Endometrium (tissue), 2 donors: ENCODE measurements at regions not wholly inside any gene's neighbourhood (a gene's known extent, or its start where the extent isn't known, plus 50 kb on each side); places are given as distances from the start of the nearest gene placed in this dataset.

Experiments used
- FAIRE-seq: peaks from 2 replicates; lab custom pipeline; 2012; peaks lifted over from hg19 to GRCh38; lab: Jason Lieb, UNC
- donor health status: control.
- donor health status: control.

DNA sequence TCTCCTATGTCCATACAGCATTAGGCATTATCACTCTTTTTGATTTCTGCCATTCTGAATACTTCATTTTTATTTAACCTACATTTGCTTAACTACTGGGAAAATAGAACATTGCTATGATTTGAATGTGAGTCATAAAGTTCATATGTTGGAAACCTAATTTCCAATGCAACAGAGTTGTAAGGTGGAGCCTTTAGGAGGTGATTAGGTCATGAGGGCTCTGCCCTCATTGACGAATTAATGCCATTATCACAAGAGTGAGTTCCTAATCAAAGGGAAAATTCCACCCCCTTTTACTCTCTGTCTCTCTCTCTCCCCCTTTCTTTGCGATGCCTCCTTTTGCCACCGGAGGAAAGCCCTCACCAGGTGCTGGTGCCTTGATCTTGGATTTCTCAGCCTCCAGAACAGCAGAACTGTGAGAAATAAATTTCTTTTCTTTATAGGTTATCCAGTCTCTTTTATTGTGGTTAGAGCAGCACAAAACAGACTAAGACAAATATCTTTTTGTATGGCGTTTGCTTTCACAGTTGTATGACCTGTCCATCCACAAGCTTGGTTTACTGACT is 180.1 kb upstream of the ARID2 start:
- FAIRE-seq = no peak

DNA sequence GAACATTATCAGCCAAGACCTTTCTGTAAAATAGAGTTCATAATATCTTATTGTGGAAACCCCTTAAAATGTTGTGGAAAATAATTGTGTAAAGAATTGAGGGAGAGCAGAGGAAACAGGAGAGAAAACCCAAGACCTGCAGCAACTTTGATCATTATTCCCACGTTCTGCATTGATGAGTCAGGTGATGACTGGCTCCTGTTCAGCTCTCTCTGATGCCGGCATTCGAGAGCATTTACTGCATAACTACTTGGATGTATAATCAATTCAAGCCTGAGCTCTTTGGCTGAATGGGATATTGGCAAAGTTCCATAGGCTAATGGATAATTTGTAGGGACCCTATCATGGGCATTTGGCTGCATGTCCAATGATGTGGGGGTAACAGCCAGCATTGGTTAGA is 176.3 kb upstream of the ARID2 start:
- no peak for FAIRE-seq

DNA sequence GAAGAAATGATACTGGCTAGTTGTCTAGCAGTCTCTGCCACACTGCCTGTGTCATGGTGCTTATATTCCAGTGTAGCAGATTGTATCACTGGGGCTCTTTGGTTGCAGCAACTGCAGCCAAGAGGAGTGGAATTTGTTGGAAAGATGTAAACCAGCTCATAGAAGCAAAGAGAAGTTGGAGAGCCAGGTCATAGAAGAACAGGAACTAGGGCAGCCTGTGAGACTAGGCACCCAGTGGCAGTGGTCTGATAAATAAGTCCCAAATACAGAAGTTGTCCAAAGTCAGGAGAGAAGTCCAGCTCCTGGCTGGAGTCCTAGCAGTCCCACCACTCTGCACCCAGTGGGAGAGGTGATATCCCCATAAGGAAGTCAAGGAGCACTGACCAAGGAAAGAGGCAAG is 172.5 kb upstream of the ARID2 start:
- FAIRE-seq = no peak

DNA sequence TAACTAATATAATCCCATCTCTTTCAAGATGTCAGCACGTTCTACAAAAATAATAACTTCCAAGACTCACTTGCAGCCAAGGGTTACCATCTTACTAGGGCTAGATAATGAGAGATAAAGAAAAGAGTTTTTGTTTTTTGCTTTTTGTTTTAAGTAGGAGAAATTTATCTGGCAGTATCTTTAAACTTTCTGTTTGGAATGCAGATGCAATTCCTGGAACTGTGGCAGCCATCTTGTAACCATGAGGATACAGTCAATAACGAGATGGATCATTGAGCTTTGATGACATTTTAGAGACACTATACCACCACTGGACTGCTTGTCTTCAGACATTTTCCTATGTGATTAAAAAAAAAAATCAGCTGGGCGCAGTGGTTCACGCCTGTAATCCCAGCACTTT is 171.2 kb upstream of the ARID2 start:
- FAIRE-seq = no peak

DNA sequence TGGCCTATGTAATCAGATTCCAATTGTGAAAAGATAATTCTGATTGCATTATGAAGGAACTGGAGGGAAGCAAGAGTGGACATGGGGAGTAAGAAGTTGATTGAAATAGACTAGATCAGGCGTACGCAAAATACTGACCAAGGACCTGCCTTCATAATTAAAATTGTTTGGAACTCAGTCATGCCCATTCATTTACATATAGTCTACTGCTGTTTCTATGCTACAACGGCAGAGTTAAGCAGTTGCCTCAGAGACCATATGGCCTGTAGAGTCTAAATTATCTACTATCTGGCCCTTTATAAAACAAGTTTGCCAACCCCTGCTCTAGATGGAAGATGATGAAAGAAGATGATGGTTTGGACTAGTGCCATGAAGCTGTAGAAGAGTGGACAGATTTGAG is 170.0 kb upstream of the ARID2 start:
- FAIRE-seq = no peak

DNA sequence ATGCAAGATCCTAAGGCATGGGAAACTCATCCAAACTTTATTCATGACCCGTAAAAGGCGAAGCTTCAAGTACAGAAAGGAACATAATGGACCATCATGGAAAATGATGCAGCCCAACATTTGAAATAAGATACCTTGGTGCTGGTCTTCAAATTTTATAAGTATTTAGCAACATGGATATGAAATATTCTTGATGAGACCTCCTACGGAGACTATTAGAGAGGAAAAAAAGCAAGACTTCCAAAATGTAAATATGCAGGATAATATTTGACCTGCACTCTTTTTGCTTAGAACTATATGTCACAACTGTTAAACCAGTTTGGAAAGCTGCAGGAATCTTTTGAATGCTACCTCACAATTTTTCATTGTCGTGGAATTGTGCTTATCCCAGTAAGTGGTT is 168.8 kb upstream of the ARID2 start:
- no peak for FAIRE-seq

DNA sequence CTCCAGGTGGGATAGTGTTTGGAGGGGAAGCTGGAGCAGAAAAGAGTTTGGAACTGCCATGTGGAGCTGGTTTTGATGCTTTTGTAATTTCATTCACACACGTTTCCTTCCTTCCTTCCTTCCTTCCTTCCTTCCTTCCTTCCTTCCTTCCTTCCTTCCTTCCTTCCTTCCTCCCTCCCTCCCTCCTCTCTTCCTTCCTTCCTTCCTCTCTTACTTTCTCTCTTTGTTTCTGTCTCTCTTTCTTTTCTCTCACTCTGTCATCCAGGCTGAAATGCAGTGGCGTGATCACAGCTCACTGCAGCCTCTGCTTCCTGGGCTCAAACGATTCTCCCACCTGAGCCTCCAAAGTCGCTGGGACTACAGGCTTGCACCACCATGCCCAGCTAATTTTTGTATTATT is 168.0 kb upstream of the ARID2 start:
- no peak for FAIRE-seq

DNA sequence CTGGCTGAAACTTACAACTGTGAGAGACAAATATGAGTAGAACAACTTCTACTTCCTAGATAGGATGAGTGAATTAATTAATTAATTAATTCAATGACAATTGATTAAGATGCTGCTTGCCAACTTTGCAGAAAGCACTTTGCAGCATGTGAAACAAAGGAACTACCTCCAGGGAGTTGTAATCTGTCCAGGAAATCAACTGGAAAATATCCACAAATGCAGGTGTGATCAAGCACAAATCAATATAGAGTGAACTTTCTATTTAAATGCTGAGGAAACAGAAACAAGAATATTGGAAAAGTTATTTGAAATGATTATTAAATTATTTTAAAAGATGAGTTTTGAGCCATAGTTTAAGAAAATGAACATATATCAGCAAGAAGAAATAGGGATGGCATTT is 163.9 kb upstream of the ARID2 start:
- FAIRE-seq = no peak

DNA sequence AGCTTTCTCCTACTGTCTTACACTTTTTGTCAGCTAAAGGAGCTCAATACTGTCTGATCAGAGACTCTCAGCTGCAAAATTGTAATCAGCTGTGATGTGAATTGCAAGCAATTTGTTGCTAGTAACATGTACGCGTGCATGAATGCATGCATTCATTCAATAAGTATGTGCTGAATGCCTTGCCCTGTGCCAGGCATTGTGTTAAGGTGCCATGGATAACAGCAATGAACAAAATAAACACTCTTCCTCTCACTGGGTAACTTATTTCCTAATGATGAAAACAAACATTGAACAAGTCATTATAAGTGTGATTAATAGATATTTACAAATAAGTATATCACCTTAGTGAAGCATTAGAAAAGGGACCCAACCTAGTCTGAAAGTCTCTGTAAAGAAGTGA is 163.2 kb upstream of the ARID2 start:
- no peak for FAIRE-seq

DNA sequence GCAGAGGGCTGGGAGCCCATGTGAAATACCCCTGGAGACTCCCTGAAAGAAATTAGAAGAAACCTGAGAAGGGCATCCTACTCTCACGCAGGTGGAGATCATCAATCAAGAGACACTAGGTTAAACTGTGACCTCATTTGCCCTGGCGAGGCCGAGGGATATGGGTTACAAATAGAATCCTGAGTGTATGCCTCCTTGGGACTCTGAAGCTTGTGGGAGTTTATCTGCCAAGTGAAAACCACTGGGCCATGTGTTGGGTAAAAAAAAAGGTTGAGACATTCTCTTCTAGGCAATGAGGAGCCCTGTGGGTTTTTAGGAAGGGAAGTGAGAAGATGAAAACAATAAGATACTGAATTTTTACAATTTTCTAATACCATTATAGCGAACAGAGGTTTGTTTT is 160.7 kb upstream of the ARID2 start:
- FAIRE-seq = no peak

DNA sequence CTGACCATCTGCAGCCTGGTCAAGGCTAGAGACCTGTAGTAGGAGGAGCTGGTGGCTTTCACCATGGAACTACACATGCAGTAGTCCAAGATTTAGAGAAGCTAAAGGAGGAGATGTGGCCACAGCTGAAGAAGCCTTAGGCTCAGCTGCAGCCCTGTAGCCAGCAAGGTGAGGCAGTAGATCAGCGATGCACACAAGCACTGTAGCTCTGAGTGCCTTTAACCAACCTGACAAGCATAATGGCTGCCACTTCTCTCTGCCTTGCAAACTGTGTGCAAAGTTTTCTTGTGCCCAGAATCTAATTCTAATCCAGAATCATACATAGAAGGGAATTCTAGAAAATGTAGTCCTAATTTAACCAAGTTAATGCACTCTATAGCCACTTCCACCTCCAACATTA is 159.0 kb upstream of the ARID2 start:
- no peak for FAIRE-seq

DNA sequence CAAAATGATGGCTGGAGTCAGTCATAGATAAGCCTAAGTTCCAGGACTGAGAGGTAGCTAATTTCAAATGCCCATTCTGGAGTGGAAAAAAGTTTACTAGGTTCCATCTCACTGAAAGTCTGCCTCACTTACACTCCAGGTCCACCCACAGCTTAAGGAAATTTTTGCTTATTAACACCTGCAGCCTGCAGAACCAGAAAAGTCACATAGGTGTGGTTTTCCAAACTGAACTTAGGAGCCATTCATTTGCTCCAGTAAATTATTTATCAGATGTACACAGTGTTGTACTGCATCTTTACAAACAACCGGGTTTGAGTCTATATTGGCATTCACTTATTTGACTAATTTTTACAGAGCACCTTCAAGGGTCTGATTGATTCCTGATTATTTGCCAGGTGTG is 157.4 kb upstream of the ARID2 start:
- no peak for FAIRE-seq

DNA sequence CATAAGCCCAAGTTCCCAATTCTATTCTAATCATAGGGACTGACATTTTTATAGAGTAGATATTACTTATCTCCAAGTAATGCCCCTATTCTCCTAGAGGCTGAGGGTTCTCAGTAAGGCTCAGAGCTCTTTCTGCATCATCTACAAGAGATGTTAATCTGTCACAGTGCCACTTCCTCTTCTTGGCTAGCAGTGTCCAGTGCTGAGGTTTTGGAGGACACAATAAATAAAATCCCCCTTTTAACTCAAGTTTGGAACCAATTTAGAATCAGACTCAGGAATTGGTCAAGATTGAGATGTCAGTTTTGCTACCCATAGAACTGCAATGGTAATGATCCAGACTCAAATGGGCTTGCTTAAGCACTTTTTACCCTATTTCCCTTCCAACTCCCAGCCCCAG is 154.1 kb upstream of the ARID2 start:
- FAIRE-seq = no peak

DNA sequence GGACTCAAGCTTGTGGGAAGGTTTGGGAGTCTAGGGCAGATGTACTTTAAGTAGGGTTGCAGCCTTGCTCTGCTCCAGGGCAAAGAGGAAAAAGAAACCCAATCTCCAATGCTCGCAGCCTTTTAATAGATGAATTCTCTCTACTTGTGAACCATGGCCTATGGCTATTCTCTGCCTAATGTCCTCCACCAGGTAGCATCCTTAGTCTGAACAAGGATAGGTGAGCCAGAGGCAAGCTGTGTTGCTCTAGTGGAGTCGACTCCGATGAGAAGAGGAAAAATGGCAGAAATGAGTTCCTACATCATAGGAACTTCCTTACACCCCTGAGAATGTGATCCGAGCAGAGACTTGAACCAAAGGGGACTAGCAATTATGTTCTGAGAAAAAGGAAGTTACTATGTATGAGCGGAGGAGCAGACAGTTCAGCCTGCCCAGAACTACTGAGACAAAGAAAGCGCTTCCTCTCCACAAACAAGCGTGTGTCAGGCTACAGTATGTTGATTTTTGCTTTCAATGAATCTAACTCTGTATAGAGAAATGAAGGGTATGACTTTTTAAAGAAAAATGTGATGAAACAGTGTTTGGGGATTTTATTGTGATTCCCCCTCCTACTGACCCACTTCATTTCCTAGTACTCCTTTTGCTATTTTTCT is 153.6 kb upstream of the ARID2 start:
- FAIRE-seq = no peak

DNA sequence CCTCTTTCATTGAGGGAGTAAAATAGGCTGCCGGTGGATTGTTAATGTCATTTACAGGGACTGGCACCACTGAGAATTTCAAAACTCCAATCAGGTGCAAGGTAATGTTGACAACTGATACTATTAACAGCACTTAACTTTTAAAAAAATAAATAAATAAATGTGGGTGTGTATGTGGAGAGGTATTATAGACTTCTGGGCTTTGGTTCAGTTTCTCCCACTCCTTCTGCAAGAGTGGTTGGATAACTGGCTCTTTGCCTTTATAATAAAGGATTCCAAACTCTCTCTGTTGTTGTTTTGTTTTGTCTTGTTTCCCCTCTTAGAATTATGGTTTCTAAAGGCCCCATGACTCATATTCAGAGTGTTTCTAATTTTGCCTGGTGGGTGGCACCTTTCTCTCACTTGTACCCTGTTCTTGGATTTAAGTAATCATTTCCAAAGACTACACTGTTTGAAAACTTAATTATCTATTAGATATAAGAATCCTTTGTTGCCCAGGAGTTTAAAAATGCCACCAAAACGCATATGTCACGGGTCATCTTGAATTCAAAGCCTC is 151.6 kb upstream of the ARID2 start:
- FAIRE-seq = no peak

DNA sequence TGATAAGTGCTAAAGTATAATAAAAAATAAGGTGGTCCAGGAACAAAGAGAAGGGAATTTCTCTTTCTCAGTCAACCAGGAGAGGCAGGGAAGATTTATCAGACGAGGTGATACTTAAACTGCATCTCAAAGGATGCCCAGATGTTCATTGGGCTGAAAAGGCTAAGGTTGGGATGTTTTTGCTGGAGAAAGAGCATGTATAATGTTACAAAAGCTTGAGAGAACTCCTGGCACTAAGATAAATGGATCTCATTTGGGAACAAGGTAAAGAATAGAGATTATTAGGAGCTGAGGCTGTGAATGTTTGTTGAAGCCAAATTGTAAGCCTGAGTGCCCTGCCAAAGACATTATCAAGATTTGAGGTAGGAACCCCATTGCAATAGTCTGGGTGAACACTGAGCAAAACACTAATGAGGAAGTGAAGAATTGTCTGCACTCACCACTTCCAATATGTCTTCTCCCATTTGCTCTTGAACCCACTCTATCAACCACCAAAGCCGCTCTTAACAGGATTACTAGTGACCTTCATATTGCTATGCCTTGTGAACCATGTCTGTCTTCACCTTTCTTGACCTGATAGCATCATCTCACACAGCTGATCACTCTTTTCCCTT is 149.0 kb upstream of the ARID2 start:
- no peak for FAIRE-seq

DNA sequence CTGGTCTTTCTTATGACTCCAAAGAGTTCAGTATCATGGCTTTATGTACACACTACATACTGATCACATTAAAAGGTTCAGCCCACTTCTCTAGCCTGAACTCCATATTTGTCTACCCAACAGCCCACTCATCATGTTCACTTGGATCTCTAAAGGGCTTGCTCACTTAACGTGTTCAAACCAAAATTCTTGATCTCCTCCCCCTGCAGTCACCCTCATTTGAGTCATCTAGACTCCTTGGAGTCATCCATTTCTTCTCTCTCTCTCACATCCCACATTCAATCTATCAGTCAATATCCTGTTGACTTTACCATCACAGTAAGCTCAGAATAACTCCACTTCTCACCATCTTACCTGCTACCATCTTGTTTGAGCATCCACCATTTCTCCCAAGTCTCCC is 148.4 kb upstream of the ARID2 start:
- no peak for FAIRE-seq

DNA sequence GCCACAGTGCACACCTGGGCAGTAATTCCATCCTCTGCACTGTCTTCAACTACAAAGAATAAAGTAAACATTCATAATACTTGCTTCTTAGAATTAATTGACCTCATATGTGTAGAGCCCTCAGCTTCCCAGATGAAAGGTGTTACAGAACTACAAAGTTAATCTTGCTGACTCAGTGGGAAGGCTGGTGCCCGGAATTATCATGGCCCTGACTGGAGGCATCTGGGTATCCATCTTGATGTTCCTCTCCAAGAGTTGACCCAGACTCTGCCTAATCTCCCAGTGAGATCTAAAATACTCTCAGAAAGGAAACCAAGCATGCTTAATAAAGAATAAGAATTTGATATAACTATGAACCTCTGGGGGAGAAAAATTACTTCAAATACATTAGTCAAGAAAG is 147.0 kb upstream of the ARID2 start:
- FAIRE-seq = no peak

DNA sequence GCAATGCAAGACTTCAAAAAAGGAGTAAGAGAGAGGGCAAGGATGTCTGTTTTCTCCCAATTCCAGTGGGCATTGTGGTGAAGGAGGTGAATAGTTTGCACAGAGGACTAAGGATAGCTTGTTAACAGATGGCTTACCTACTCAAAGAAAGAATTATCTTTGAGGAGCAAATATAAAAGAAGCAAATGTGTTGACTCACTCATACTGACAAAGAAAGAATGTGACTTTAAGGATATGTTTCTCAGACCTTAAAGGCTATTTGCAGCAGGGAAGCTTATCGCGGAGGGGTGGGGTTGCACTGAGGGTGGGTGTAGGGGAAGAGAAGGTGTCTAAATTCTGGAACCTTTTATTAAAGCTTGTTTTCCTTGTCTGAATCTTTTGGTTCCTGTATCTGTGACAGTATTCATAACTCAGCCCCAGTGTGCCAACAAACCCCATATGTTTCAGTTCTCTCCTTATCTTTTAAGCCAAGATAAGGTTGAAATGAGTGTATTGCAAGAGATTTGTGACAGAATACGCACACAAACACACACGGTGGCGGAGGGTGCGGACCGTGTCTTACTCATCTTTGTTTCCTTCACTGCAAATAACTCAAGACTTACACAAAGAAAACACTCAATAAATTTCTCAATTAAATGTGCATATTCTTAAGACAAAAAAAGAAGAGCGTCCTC is 146.4 kb upstream of the ARID2 start:
- no peak for FAIRE-seq

DNA sequence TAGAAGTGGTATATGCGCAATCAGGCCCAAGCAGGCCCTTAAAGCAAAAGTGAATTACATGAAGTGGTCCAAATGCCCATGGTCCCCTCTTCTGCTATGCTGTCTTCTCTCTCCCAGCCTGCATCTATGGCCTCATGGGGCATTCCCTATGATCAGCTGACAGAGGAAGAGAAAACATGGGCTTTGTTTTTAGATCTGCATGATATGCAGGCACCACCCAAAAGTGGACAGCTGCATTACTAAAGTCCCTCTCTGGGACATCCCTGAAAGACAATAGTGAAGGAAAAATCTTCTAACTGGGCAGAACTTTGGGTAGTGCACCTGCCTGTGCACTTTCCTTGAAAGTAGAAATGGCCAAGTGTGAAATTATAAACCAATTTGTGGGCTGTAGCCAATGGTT is 145.2 kb upstream of the ARID2 start:
- no peak for FAIRE-seq

DNA sequence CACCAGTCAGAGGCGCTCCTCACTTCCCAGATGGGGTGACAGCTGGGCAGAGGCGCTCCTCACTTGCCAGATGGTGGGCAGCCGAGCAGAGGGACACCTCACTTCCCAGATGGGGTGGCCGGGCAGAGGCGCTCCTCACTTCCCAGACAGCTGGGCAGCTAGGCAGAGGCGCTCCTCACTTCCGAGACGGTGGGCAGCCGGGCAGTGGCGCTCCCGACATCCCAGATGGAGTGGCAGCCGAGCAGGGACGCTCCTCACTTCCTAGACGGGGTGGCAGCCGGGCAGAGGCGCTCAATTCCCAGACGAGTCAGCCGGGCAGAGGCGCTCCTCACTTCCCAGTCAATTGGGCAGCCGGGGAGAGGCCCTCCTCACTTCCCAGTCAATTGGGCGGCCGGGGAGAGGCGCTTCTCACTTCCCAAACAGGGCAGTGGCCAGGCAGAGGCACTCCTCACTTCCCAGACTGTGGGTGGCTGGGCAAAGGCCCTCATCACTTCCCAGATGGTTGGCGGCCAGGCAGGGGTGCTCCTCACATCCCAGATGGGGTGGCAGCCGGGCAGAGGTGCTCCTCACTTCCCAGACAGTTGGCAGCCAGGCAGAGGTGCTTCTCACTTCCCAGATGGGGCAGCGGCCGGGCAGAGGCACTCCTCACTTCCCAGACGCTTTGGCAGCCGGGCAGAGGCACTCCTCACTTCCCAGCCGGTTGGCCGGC is 143.8 kb upstream of the ARID2 start:
- FAIRE-seq = no peak

DNA sequence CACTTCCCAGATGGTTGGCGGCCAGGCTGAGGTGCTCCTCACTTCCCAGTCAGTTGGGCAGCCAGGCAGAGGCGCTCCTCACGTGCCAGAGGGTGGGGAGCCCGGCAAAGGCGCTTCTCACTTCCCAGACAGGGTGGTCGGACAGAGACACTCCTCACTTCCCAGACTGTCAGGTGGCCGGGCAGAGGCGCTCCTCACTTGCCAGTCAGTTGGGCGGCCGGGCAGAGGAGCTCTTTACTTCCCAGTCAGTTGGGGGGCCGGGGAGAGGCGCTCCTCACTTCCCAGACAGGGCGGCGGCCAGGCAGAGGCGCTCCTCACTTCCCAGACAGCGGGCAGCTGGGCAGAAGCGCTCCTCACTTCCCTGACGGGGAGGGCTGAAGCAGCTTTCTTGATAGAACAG is 143.0 kb upstream of the ARID2 start:
- no peak for FAIRE-seq

DNA sequence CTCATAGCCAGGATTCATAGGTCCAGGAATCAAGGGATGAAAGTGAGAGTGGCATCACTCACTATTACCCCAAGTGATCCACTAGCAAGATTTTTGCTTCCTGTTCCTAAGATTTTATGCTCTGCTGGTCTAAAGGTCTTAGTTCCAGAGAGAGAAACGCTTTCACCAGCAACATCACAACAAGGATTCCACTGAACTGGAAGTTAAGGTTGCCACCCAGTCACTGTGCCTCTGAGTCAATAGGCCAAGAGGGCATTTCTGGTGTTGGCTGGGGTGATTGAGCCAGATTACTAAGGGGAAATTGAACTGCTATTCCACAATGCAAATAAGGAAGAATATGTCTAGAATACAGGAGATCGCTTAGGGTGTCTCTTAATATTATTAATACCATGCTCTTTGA is 142.5 kb upstream of the ARID2 start:
- no peak for FAIRE-seq
